Aorta (tissue), 5 donors: ENCODE measurements at regions not wholly inside any gene's neighbourhood (a gene's known extent, or its start where the extent isn't known, plus 50 kb on each side); places are given as distances from the start of the nearest gene placed in this dataset.
"Not testable (repeated sequence)": the region's sequence is repeated elsewhere in the genome, so short reads cannot be mapped to it uniquely, and the experiment has no call there.

Source experiments
- ATAC-seq: fragments of 200-7000 bp; cut with Tn5 transposase; one replicate; pipeline ENCODE4 v1.9.1; 2022; ENCODE audit warnings: moderate library complexity; ENCODE audit not compliant: low FRiP score
- DNase-seq, 2 donors: peaks; one replicate each; pipeline ENCODE4 v3.0.0-alpha.2; 2020
- H3K27ac ChIP-seq, 2 donors: one replicate each; pipeline ENCODE4 v1.5.1; 2013; ENCODE audit warnings: low read length in 2 of 2, mild to moderate bottlenecking in 2 of 2, moderate library complexity in 2 of 2, control low read depth in 1 of 2, inconsistent platforms in 1 of 2, low read depth in 1 of 2
- H3K27me3 ChIP-seq, 2 donors: one replicate each; pipeline ENCODE4 v1.6.1; 2013; ENCODE audit warnings: control low read depth in 1 of 2, low read length in 1 of 2, mild to moderate bottlenecking in 1 of 2, moderate library complexity in 1 of 2; ENCODE audit not compliant: insufficient read depth in 2 of 2, control insufficient read depth in 1 of 2
- H3K36me3 ChIP-seq, 2 donors: one replicate each; pipeline ENCODE4 v1.6.1; 2013; ENCODE audit warnings: control low read depth in 1 of 2, low read length in 1 of 2, mild to moderate bottlenecking in 1 of 2; ENCODE audit not compliant: insufficient read depth in 2 of 2, control insufficient read depth in 1 of 2
- H3K4me1 ChIP-seq, 2 donors: one replicate each; pipeline ENCODE4 v1.6.1; 2013; ENCODE audit warnings: low read length in 2 of 2, control low read depth in 1 of 2, mild to moderate bottlenecking in 1 of 2, moderate library complexity in 1 of 2; ENCODE audit not compliant: insufficient read depth in 2 of 2, control insufficient read depth in 1 of 2
- H3K4me3 ChIP-seq, 2 donors: one replicate each; pipeline ENCODE4 v1.5.1; 2013; ENCODE audit warnings: low read length in 2 of 2, control low read depth in 1 of 2, mild to moderate bottlenecking in 1 of 2
- H3K9me3 ChIP-seq: one replicate; pipeline ENCODE4 v1.6.1; 2013; ENCODE audit warnings: mild to moderate bottlenecking, low read length; ENCODE audit not compliant: control insufficient read depth
- WGBS, 2 donors: extraction: QIAGEN DNeasy Blood & Tissue Kit; methylation state at CpG; one replicate each; pipeline ENCODE4 v1.1.7; 2013; 5-methylcytosine and 5-hydroxymethylcytosine counted together
- intact Hi-C, 2 donors: fragments of 100-400 bp; cut with DNase I; formaldehyde crosslinking; loops; one replicate each; pipeline versions ENCODE4 v1.14.2 to v1.15.0; 2022
- donor health status: healthy with polysubstance abuse.
- donor health status: Bipolar disorder and iron deficiency.
- donor health status: DM: no; HTN: no; CAD: no.
- donor health status: DM: no; HTN: no; CAD: no.
- donor health status: DM: yes; HTN: yes; CAD: no.

- 65 to 75% methylated on average over 4 of the region's 4 CpGs for WGBS, 2 donors
- Histone ChIP-seq H3K9me3 (peaks cover 4% of the 10 kb centered on the region), H3K4me3 (no peak overlapping the region), H3K4me1 (no peaks in the 10 kb centered on the region), H3K27me3 (no peaks in the 10 kb centered on the region), H3K36me3 (no peaks in the 10 kb centered on the region), H3K27ac (no peak overlapping the region)
- DNase-seq: no peak
- intact Hi-C loops: no loop called here
- ATAC-seq: no peak
These were observed 256.0 kb downstream of the SV2B start for GRCh38 chr15:91356083-91356482.

DNA sequence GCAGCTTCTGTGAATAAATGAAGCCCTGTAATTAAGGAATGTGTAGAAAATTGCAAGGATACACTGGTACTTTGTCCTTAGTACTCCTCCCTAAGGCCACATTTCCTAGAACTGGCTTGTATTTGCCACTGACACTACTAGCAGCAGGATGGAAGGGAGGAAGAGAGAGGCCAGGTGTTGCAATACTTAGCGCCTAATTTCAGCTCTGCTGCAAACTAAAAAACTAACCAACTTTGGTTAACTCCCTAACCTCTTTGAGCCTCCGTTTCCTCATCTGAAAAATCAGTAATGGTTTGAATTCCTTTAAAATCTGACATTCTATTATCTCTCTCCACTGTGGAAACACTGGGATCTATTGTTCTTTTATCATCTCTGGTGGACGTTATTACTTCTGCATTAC is 257.0 kb downstream of the SV2B start:
- no peak overlapping the region for H3K27ac ChIP-seq
- no peaks in the 10 kb centered on the region for H3K4me1 ChIP-seq
- H3K36me3 ChIP-seq: no peaks in the 10 kb centered on the region
- no peak overlapping the region for H3K4me3 ChIP-seq
- no peaks in the 10 kb centered on the region for H3K27me3 ChIP-seq
- DNase-seq: no peak
- 69 to 74% methylated on average over 3 of the region's 3 CpGs for WGBS, 2 donors
- no peak for ATAC-seq
- H3K9me3 ChIP-seq: peaks cover 4% of the 10 kb centered on the region
- intact Hi-C loops: no loop called here

DNA sequence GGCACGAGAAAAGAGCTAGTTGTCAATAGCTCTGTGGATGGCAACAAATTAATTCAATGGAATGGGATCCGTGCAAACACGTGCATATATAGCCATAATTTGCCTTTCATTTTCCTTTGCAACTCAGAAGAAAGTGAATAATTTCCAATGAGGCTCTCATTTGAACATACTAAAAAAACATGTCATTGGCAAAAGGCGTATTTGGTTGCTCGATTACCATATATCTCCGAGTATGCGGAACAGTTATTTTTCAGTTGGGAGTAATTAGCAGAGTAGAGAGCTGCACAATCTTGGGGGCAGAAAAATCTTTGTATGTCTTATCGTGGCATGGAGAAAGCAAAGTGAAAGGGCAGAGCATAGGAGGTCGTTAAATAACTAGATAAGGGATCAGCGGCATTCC is 257.4 kb downstream of the SV2B start:
- H3K4me1 ChIP-seq: no peaks in the 10 kb centered on the region
- no peak for DNase-seq
- H3K36me3 ChIP-seq: no peaks in the 10 kb centered on the region
- 79 to 85% methylated on average over 10 of the region's 10 CpGs for WGBS, 2 donors
- no peaks in the 10 kb centered on the region for H3K27me3 ChIP-seq
- H3K4me3 ChIP-seq: no peak overlapping the region
- intact Hi-C loops: no loop called here
- H3K27ac ChIP-seq: no peak overlapping the region
- no peak for ATAC-seq
- H3K9me3 ChIP-seq: peaks cover 4% of the 10 kb centered on the region

DNA sequence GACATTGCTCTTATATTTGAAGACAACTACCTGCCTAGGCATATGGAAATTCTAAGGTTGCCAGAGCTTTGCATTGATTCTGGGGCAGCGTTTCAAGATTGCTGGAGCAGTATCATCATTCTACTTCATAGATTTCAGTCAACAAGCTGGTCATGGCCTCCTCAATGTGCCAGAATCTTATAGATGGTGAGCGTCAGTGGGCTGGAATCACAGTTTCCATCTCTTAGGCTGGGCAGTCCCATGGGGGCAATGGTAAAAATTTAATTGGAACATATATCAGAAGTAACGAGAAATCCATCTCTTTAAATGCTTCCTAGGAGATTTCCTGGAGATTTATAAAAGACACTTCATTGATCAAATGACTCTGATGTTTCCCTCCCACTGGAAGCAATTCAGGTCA is 258.3 kb downstream of the SV2B start:
- Histone ChIP-seq H3K36me3 (no peaks in the 10 kb centered on the region), H3K9me3 (peaks cover 4% of the 10 kb centered on the region), H3K4me3 (no peak overlapping the region), H3K4me1 (no peaks in the 10 kb centered on the region), H3K27ac (no peak overlapping the region), H3K27me3 (no peaks in the 10 kb centered on the region)
- WGBS, 2 donors: 71 to 76% methylated on average over 3 of the region's 3 CpGs
- ATAC-seq (no peak), DNase-seq (no peak)
- intact Hi-C loops: no loop called here

DNA sequence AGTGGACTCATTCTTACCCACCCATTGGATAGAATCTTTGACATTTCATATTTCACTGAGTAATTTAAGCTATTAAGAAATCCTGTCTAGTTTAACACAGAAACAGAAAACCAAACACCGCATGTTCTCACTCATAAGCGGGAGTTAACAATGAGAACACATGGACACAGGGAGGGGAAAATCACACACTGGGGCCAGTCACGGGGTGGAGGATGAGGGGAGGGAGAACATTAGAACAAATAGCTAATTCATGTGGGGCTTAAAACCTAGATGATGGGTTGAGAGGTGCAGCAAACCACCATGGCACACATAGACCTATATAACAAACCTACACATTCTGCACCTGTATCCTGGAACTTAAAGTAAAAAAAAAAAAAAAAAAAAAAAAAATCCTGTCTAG is 261.6 kb downstream of the SV2B start:
- ATAC-seq, DNase-seq, intact Hi-C loops, H3K27me3 ChIP-seq, H3K4me3 ChIP-seq, H3K27ac ChIP-seq, H3K36me3 ChIP-seq, H3K9me3 ChIP-seq, H3K4me1 ChIP-seq: not testable (repeated sequence)
- WGBS, 2 donors: 71 to 81% methylated on average over 3 of the region's 3 CpGs

DNA sequence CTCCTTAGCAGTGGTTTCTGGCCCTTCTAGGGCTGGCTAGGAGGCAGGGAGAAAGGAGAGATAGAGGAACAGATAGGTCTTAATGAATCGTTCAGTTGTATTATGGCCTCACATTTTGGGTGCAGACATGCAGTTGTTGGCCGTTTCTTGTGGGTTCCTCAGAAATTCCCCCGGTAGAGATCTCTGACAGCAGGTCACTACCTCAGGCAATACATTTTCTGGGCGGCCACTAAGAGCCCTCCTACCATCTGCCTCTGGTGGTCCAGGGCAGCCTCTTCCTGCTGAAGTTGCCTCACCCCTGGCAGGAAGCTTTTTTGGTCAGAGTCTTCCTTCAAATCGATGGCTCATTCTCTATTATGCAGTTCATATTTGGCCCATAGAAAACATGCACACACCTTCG is 266.1 kb downstream of the SV2B start:
- 85 to 87% methylated on average over 6 of the region's 6 CpGs for WGBS, 2 donors
- Histone ChIP-seq H3K9me3 (peaks cover 3% of the 10 kb centered on the region), H3K27me3 (no peaks in the 10 kb centered on the region), H3K27ac (no peak overlapping the region), H3K4me3 (no peak overlapping the region), H3K36me3 (no peaks in the 10 kb centered on the region), H3K4me1 (no peaks in the 10 kb centered on the region)
- intact Hi-C loops: no loop called here
- ATAC-seq (no peak), DNase-seq (no peak)

GRCh38 chr15:91368611-91369010 is 268.6 kb downstream of the SV2B start:
- intact Hi-C loops: no loop called here
- H3K36me3 ChIP-seq: no peaks in the 10 kb centered on the region
- DNase-seq: no peak
- H3K9me3 ChIP-seq: peaks cover 3% of the 10 kb centered on the region
- no peak overlapping the region for H3K4me3 ChIP-seq
- no peaks in the 10 kb centered on the region for H3K27me3 ChIP-seq
- H3K4me1 ChIP-seq: no peaks in the 10 kb centered on the region
- no peak overlapping the region for H3K27ac ChIP-seq
- ATAC-seq: no peak
- 61 to 69% methylated on average over 9 of the region's 9 CpGs for WGBS, 2 donors

DNA sequence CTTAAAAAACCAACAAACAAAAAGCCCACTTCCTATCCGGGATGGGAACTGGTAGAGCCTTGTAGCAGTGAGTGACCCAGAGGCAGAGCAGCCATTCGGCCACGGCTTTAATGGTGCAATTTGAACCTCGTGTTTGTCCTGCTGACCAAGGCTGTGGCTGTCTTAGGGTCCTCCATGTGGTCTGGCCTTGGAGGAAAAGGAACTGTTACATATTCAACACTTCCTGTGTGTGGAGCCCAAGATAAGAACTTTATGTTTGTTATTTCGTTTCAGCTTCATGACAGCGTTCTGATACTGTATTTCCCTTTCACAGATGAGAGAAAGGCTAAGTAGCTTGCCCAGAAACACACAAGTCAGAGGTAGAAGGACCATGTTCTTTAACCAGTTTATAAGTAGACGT is 269.8 kb downstream of the SV2B start:
- intact Hi-C loops: no loop called here
- Histone ChIP-seq H3K9me3 (peaks cover 5% of the 10 kb centered on the region), H3K4me3 (no peak overlapping the region), H3K27ac (no peak overlapping the region), H3K36me3 (no peaks in the 10 kb centered on the region), H3K27me3 (peaks cover 0 to 2% of the 10 kb centered on the region in 2 donors), H3K4me1 (no peaks in the 10 kb centered on the region)
- DNase-seq: no peak
- no peak for ATAC-seq
- 46 to 48% methylated on average over 7 of the region's 7 CpGs for WGBS, 2 donors

DNA sequence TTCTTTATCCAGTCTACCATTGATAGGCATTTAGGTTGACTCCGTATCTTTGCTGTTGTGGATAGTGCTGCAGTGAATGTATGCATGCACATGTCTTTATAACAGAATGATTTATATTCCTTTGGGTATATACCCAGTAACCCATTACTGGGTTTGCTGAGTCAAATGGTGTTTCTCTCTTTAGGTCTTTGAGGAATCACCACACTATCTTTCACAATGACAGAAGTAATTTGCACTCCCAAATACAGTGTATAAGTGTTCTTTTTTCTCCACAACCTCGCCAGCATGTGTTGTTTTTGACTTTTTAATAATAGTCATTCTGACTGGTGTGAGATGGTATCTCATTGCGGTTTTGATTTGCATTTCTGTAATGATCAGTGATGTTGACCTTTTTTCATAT is 271.3 kb downstream of the SV2B start:
- intact Hi-C loops, H3K4me1 ChIP-seq, H3K4me3 ChIP-seq, H3K27me3 ChIP-seq, DNase-seq, ATAC-seq, H3K36me3 ChIP-seq, H3K9me3 ChIP-seq, H3K27ac ChIP-seq: not testable (repeated sequence)
- 81 to 89% methylated on average over 3 of the region's 3 CpGs for WGBS, 2 donors
